Breast epithelium (tissue), 4 donors: ENCODE measurements at regions not wholly inside any gene's neighbourhood (a gene's known extent, or its start where the extent isn't known, plus 50 kb on each side); places are given as distances from the start of the nearest gene placed in this dataset.

Experiments used
- DNase-seq, 2 donors: peaks; one replicate each; pipeline ENCODE4 v3.0.0-alpha.2; 2019; ENCODE audit warnings: low spot score in 2 of 2
- H3K27ac ChIP-seq, 2 donors: fragments of 200-600 bp; sonication (generic) in 1 of 2; one replicate each; pipeline ENCODE4 v1.5.1; 2016 to 2019; ENCODE audit warnings: mild to moderate bottlenecking in 1 of 2
- H3K27me3 ChIP-seq, 2 donors: fragments of 200-600 bp; sonication (generic) in 1 of 2; one replicate each; pipeline versions ENCODE4 v1.5.1 to v1.6.0; 2017 to 2019; ENCODE audit warnings: control low read depth in 1 of 2, mild to moderate bottlenecking in 1 of 2
- H3K36me3 ChIP-seq: fragments of 200-600 bp; one replicate; pipeline ENCODE4 v1.5.1; 2019
- H3K4me1 ChIP-seq, 2 donors: fragments of 200-600 bp; sonication (generic); one replicate each; pipeline ENCODE4 v1.5.1; 2016 to 2019; ENCODE audit warnings: control low read depth in 1 of 2
- H3K4me3 ChIP-seq, 3 donors: fragments of 200-600 bp; sonication (generic); 1 replicate in 2 of 3; 2 replicates in 1 of 3; pipeline ENCODE4 v1.5.1; 2016 to 2019; ENCODE audit warnings: mild to moderate bottlenecking in 3 of 3, moderate library complexity in 2 of 3
- H3K9me3 ChIP-seq, 2 donors: fragments of 200-600 bp; sonication (generic) in 1 of 2; one replicate each; pipeline ENCODE4 v1.5.1; 2016 to 2019; ENCODE audit warnings: control low read depth in 1 of 2
- CTCF ChIP-seq, 3 donors: fragments of 450-650 bp; IDR thresholded peaks; one replicate each; pipeline ENCODE4 v1.5.1; 2016 to 2017; ENCODE audit warnings: antibody characterized with exemption in 3 of 3, mild to moderate bottlenecking in 3 of 3, moderate library complexity in 3 of 3
- POLR2A ChIP-seq: fragments of 450-650 bp; IDR thresholded peaks from one replicate; pipeline ENCODE4 v1.6.1; 2016; ENCODE audit warnings: antibody characterized with exemption, mild to moderate bottlenecking, moderate library complexity
- POLR2AphosphoS5 ChIP-seq, 3 donors: sonication (generic); formaldehyde crosslinking; IDR thresholded peaks; one replicate each; pipeline ENCODE4 v1.6.1; 2017; ENCODE audit warnings: antibody characterized with exemption in 3 of 3
- intact Hi-C: fragments of 100-400 bp; cut with DNase I; formaldehyde crosslinking; loops from one replicate; pipeline ENCODE4 v1.15.1; 2023; ENCODE audit warnings: low total_unique reads

DNA sequence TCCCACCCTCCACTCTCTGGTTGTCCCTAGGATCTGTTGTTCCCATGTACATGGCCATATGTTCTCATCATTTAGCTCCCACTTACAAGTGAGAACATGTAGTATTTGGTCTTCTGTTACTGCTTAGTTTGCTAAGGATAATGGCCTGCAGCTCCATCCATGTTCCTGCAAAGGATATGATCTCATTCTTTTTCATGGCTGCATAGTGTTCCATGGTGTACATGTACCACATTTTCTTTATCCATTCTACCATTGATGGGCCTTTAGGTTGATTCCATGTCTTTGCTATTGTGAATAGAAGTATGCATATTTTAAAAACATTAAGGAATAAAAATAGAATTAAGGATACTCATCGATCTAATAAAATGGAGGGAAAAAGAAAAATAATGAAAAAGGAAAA is 278.4 kb downstream of the MBNL1 start:
- H3K4me3 ChIP-seq: no peak overlapping the region
- H3K27me3 ChIP-seq: no peaks in the 10 kb centered on the region
- peaks cover 0 to 7% of the 10 kb centered on the region in 2 donors for H3K9me3 ChIP-seq
- H3K27ac ChIP-seq: no peak overlapping the region
- DNase-seq: no peak
- intact Hi-C loops: no loop called here
- H3K36me3 ChIP-seq: no peaks in the 10 kb centered on the region
- no peaks in the 10 kb centered on the region for H3K4me1 ChIP-seq
- no peak for TF ChIP-seq CTCF (IDR thresholded peaks at IDR 0.05)
- TF ChIP-seq POLR2AphosphoS5 (IDR thresholded peaks at IDR 0.05): no peak
- TF ChIP-seq POLR2A: no peak

DNA sequence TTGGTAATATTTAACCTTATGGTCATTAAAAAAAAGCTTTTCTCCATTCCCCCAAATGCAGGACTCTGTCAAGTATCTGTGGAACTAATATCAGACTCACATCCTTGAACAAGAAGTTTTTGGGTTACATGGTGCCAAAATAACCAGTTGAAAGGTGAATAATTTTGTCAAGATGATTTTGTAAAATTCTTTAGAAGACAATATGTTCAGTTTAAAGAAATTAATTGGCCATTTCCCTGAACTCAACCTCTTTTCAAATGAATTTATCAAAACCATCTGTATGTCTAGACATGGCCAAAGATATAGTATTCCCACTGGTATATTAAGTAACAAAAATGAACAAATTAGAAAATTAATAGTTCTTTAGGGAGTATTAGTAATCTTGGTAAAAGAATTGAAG is 280.5 kb downstream of the MBNL1 start:
- Histone ChIP-seq H3K9me3 (peaks cover 0 to 7% of the 10 kb centered on the region in 2 donors), H3K4me1 (no peaks in the 10 kb centered on the region), H3K36me3 (no peaks in the 10 kb centered on the region), H3K27me3 (no peaks in the 10 kb centered on the region), H3K4me3 (no peak overlapping the region), H3K27ac (no peak overlapping the region)
- TF ChIP-seq CTCF (IDR thresholded peaks at IDR 0.05) (no peak), POLR2A (no peak), POLR2AphosphoS5 (IDR thresholded peaks at IDR 0.05) (no peak)
- intact Hi-C loops: no loop called here
- no peak for DNase-seq

- Histone ChIP-seq H3K4me3 (no peak overlapping the region), H3K4me1 (no peaks in the 10 kb centered on the region)
Observed at GRCh38 chr3:152550284-152550683, 281.6 kb downstream of the MBNL1 start.

DNA sequence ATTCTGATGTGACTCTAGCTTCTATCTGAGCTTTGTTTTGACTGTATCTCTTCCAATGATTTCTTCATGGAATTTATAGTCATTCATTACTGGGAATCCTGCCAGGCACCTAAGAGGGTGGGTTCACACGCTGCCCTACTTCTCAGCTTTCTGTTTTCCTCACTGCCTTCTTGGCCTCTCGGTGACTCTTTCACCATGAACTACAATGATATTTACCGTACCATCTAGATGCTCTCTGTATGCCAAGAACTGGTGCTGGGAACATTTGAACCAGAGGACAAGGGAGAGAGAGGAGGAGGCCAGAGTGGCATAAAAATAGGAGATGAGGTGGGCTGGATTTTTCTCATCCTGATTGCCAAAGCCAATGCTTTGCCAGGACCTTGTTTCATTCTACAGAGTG is 280.0 kb upstream of the P2RY1 start:
- intact Hi-C loops: no loop called here
- DNase-seq: no peak
- H3K27ac ChIP-seq: no peak overlapping the region

More at GRCh38 chr3:152550284-152550683, 281.6 kb downstream of the MBNL1 start:
- Histone ChIP-seq H3K27me3 (no peaks in the 10 kb centered on the region), H3K9me3 (peaks cover 0 to 7% of the 10 kb centered on the region in 2 donors), H3K27ac (no peak overlapping the region), H3K36me3 (no peaks in the 10 kb centered on the region)
- intact Hi-C loops: no loop called here
- DNase-seq: no peak
- TF ChIP-seq POLR2AphosphoS5 (IDR thresholded peaks at IDR 0.05): no peak
- TF ChIP-seq CTCF (IDR thresholded peaks at IDR 0.05): no peak
- no peak for TF ChIP-seq POLR2A

More for the DNA sequence above, 280.0 kb upstream of the P2RY1 start:
- no peaks in the 10 kb centered on the region for H3K4me1 ChIP-seq
- H3K4me3 ChIP-seq: no peak overlapping the region
- TF ChIP-seq POLR2AphosphoS5 (IDR thresholded peaks at IDR 0.05): no peak
- no peak for TF ChIP-seq POLR2A
- no peak for TF ChIP-seq CTCF (IDR thresholded peaks at IDR 0.05)
- no peaks in the 10 kb centered on the region for H3K27me3 ChIP-seq
- H3K9me3 ChIP-seq: no peaks in the 10 kb centered on the region
- no peaks in the 10 kb centered on the region for H3K36me3 ChIP-seq
